H1 (cell line): ENCODE measurements at regions not wholly inside any gene's neighbourhood (a gene's known extent, or its start where the extent isn't known, plus 50 kb on each side); places are given as distances from the start of the nearest gene placed in this dataset.

Experiments
- CHD7 ChIP-seq: fragments of 300-600 bp; sonication (generic); IDR thresholded peaks from 2 replicates; pipeline ENCODE4 v1.7.1; 2012; ENCODE audit warnings: low read length, moderate library complexity, mild to moderate bottlenecking, inconsistent platforms; ENCODE audit not compliant: insufficient replicate concordance
- EGR1 ChIP-seq: IDR thresholded peaks from 2 replicates; pipeline ENCODE4 v1.6.1; 2011; ENCODE audit warnings: low read depth, low read length, borderline replicate concordance
- EZH2 ChIP-seq: fragments of 200-600 bp; sonication (generic); IDR thresholded peaks from 2 replicates; pipeline ENCODE4 v1.7.1; 2012; ENCODE audit warnings: low read depth, mild to moderate bottlenecking, moderate library complexity, low read length, inconsistent platforms; ENCODE audit not compliant: severe bottlenecking
- RNF2 ChIP-seq: fragments of 200-900, 300-1000 bp; sonication (generic); IDR thresholded peaks from 2 replicates; pipeline ENCODE4 v1.7.1; 2016; ENCODE audit warnings: borderline replicate concordance, low read depth, mild to moderate bottlenecking, antibody characterized with exemption, low read length; ENCODE audit not compliant: poor library complexity, severe bottlenecking; ENCODE audit errors: missing control alignments
- SAP30 ChIP-seq: fragments of 300-600 bp; sonication (generic); IDR thresholded peaks from 2 replicates; pipeline ENCODE4 v1.7.1; 2012; ENCODE audit warnings: low read length, moderate library complexity, mild to moderate bottlenecking, inconsistent platforms; ENCODE audit not compliant: insufficient read depth, insufficient replicate concordance

- TF ChIP-seq CHD7 (no peak), EZH2 (no peak), RNF2 (no peak), SAP30 (no peak), EGR1 (no peak)
These were observed 591.1 kb upstream of the C16orf82 start (continued) for GRCh38 chr16:26475596-26475995.
